NCI-H187 treated with DMSO at 0.1 percent for 48 hours (cell line): ENCODE measurements at regions not wholly inside any gene's neighbourhood (a gene's known extent, or its start where the extent isn't known, plus 50 kb on each side); places are given as distances from the start of the nearest gene placed in this dataset.
"Not testable (repeated sequence)": the region's sequence is repeated elsewhere in the genome, so short reads cannot be mapped to it uniquely, and the experiment has no call there.

Source experiments
- DNase-seq: peaks from one replicate; lab custom pipeline; 2025; lab: John Stamatoyannopoulos, UW

DNA sequence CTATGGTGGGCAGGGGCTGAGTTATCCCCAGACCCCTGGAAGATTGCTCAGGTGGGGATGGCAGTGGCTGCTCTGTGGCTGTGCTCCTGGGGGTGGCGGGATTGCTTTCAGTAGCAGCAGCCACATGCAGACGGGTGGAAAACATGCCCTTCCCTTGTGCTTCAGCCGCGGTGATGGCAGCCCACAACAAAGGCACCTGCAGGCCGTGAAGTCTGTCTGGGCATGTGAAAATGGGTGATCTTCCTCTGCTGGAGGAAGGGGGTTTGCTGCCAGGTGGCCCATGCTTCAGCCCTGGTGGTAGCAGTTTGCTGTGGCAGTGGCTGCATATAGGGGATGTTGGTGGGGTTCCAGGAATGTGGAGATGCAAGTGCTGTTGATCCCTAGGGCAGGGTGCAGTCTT is 326.2 kb upstream of the RGS6 start:
- no peak for DNase-seq

DNA sequence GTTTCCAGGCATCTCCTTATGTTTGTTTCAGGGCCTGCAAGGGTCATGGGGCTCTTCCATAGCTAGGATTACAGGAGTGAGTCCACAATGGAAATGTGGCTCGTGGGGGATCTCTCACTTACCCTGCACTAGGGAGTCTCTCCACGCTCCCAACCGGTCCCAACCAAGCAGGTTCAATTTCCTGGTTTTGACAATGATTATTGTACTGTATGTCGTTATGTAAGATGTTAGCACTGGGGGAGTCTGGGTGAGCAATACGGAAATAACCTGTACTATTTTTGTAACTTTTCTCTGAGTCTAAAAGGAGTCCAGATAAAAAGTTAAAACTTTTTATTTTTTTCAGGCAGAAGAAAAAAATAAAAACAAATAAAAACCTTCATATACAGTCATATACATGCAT is 325.7 kb upstream of the RGS6 start:
- DNase-seq: no peak

GRCh38 chr14:71607056-71607455 is 325.2 kb upstream of the RGS6 start:
- no peak for DNase-seq

DNA sequence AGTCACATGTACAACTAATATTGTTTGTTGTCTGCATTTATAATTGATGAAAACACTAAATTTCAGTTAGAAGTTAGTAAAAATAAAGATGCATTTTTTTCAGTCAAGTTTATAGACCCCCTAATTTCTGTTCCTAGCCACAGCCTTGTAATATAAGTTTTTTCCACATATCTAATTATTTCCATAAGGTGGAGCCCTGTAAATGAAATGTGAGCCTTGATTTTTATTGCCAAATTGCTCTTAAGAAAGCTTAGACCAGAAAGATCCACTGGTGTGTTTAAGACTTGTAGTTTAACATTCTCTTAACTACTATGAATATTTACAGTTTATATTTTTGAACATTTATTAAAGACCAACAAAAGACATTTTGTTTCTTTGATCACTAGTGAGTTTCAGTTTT is 322.1 kb upstream of the RGS6 start:
- no peak for DNase-seq

- no peak for DNase-seq
These were observed 321.4 kb upstream of the RGS6 start for GRCh38 chr14:71610797-71611196.

GRCh38 chr14:71613168-71613567 is 319.1 kb upstream of the RGS6 start:
- DNase-seq: no peak

DNA sequence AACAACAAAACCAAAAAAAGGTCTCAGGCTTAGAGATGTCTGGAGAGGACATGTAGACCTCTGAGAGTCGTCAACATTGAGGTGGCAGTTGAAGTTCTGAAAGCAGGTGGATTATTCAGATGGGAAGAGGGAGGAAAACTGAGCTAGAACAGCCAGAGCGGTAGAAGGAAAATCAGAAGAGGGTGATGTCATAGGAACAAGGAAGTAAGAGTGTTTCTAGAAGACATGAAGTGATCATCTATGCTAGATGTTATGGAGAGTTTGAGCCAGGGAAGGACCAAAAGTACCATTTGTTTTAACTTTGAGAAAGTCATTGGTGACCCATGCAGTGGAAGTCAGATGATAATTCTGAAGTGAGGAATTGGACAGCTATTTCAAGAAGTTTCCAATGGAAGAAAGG is 316.2 kb upstream of the RGS6 start:
- DNase-seq: no peak

DNA sequence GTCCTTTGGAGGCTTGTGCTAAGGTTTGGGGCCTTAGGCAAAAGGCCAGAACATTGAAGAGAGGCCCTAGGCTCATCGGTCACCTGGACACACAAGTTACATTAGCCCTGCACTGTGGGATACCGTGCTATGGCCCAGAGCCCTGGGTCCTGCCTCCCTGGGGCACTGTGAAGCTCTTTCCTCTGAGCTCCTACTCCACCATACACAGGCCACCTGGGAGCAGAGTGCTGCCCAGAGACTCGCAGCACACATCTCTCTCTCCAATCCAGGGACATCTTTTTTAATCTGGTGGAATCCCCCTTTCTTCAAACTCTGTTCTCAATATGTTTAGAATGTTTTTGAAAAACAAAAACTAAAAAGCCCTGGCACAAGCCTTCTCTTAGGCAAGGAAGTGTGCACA is 314.2 kb upstream of the RGS6 start:
- no peak for DNase-seq

GRCh38 chr14:71618716-71619115 is 313.5 kb upstream of the RGS6 start:
- DNase-seq: no peak

- DNase-seq: no peak
These were observed 312.8 kb upstream of the RGS6 start for GRCh38 chr14:71619472-71619871.

DNA sequence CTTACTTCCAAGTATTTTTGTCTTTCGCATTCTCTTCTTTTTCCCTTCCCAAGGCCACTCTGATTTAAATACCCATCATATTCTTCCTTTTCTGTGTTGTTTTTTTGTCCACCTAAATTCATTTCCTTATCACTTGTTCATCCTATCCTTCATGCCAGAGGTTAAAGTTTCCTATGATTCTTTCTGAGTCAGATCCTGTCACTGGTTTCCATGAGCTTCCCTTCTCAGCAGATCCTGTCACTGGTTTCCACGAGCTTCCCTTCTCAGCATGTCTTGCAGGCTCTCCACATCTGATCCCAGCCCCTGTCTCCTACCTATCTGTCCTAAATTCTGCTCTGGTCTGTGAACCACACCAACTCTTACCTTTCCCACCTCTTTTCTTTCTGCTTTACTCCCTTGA is 311.8 kb upstream of the RGS6 start:
- DNase-seq: no peak

DNA sequence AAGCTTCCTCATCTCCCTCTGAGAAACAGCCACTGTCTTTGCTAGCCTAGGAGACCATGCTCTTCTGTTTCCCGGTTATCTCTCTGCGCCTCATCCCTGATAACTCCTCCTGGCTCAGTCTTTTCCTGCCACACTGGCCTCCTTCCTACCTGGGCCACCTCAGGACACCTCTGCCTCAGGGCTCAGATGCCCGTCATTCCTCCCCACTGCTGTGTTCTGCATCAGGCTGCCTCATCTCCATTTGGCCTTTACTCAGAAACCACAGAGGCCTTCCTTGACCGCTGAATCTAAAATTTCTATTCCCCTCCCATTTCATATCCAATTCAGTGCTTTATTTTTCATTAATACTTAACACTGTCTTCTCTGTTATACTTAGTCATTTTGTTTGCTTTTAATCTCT is 311.0 kb upstream of the RGS6 start:
- no peak for DNase-seq

DNA sequence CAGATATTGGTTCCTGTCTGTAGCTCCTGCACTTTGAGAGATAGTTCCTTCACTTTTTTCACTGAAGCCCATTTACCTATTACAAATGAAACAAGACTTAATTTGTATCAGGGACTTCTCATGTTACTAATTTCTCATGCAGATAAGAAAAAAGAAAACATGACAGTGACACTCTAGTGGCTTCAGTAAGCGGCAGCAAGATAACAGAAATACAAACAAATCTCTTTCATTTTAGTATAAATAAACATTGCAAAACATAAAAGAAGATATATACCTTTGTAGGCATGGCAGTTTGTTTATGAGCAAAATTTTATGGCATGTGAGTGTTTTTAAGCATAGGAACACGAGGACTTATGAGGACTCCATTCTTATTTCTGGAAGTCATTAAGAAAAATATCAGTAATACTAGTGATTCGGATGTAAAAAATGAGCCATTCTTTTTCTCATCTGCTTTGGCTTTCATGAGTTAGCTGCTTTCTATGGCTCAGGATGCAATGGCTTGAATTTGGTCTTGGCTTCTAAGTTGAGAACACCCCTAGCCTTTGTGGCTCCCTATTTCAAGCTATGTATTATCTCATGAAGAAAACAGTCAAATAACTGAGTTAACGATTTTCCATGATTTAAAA is 310.1 kb upstream of the RGS6 start:
- no peak for DNase-seq

DNA sequence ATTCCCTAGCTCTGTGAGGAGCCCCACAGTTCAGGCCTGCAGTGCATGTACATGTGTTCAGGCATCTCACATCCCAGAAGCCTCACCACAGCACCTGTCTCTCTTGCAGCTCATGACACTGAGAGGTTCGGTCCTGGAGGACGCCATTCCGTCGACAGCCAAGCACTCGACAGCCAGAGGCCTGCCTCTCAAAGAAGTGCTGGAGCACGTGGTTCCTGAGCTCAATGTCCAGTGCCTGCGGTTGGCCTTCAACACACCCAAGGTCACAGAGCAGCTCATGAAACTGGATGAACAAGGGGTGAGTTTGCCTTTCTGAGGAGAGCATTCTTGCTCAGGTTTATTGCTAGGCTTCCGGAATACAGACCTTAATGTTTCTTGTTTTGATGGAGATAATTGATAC is 308.3 kb upstream of the RGS6 start:
- no peak for DNase-seq

DNA sequence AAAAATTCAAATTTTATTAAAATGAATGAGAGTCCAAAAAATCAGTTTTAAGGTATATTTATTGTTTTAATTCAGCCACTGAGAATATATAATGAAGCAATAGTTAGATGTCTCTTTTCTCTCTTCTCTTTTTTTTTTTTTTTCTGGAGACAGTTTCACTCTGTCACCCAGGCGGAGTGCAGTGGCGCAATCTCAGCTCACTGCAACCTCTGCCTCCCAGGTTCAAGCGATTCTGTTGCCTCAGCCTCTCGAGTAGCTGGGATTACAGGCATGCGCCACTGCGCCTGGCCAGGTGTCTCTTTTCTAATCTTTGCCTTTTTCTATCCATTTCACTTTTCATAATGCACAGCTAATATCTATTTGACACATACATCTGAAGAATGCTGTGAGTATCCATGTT is 307.1 kb upstream of the RGS6 start:
- no peak for DNase-seq

- no peak for DNase-seq
These were observed 306.1 kb upstream of the RGS6 start for GRCh38 chr14:71625891-71626701.

DNA sequence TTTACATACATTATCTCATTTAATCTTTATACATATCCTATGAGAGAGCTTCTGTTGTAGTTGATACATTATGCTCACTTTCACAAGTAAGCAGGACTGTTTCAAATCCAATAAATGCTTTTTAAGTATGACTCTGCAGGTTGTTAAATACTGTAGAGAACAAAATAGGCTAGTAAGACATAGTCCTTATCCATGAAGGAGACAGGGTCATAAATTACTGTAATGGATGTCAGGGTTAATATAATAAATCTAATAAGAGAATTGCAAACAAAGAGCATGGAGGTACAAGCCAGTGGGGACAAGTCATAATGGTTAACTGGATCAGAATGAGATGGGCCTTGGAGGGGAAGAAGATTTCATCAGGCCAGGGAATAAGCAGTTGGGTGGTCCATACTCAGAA is 303.8 kb upstream of the RGS6 start:
- no peak for DNase-seq

GRCh38 chr14:71629250-71629649 is 303.0 kb upstream of the RGS6 start:
- no peak for DNase-seq

DNA sequence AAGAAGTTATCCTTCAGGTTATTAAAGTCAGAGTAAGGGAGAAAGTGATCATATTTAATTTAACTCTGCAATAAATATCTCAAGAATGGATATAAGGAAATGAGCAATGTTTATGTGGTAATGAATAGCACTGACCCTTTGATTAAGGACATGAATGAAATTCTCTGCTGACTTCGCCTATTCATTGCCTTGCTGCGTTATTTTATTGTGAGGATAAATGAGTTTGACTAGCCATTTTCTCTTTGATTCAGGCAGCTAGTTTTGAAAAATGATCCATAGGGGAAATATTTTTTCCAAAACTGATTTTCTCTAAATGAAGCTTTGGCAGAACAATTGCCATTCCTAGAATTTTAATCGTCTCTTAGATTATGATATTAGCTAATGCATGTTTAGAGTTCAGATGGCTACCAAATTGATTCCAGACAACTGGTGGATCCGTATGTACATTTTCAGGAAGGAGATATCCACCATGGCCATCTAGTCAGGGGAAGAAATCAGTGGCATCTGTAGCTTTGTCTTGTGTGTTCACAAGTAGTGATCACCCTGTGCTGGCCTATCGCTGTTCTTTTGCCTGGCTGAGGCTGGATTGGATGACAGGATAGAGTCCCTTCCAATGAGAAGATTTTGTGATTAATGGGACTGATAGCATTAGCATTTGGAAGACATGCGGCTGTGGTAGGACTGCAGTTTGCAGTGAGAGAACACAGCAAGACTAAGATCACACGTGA is 302.3 kb upstream of the RGS6 start:
- no peak for DNase-seq

DNA sequence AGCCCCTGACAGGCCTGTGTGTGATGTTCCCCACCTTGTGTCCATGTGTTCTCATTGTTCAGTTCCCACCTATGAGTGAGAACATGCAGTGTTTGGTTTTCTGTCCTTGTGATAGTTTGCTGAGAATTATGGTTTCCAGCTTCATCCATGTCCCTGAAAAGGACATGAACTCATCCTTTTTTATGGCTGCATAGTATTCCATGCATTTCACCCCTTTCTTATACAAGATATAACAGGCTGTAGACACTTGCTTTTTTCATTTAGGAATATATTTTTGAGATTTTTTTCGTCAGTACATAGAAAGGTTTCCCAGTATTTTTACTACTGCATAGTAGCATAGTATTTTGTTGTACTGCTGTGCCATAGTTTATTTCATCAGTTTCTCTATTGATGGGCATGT is 301.2 kb upstream of the RGS6 start:
- not testable (repeated sequence) for DNase-seq

DNA sequence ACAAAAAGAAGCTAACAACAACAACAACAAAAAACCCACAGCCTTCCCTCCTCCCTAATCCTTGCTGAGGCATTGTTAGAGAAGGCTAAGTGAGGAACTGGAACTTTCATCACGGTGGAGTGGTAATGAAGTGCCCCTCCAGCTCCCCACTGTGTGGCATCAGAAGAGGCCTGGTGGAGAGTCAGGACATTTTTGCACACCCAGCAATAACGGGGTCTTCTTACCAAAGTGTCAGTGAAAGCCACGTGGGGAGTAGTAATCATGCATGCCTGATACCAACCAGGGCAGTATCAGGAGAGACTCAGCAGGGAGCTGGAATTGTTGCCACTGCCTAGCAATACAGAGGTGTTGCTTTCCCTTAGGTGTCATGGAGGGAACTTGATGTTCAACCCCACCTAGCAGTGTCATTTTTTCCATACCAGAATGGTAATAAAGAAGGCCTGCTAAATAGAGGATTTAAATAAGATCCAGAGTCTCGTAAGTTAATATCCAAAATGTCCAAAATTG is 299.7 kb upstream of the RGS6 start:
- no peak for DNase-seq

GRCh38 chr14:71636076-71636475 is 296.2 kb upstream of the RGS6 start:
- no peak for DNase-seq

DNA sequence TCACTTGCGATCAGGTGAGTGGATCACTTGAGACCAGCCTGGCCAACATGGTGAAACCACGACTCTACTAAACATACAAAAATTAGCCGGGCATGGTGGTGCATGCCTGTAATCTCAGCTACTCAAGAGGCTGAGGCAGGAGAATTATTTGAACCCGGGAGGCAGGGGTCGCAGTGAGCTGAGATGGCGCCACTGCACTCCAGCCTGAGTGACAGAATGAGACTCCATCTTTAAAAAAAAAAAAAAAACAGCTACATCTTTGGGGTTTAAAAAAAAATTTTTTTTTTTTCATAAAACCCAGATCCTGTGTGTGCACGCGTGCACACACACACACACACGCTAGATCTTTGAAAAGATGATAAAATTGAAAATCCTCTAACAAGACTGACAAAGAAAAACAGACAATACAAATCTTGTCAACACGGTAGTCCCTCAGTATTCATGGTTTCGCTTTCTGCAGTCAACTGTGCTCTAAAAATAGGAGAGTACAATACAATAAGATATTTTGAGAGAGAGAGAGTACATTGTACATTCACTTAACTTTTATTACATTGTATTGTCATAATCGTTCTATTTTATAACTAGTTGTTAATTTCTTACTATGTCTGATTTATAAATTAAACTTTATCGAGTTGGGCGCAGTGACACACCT is 295.3 kb upstream of the RGS6 start:
- DNase-seq: no peak
